Progenitor cell of endocrine pancreas (in vitro differentiated cells): ENCODE measurements at regions not wholly inside any gene's neighbourhood (a gene's known extent, or its start where the extent isn't known, plus 50 kb on each side); places are given as distances from the start of the nearest gene placed in this dataset.

Source experiments
- DNase-seq: peaks from one replicate; pipeline ENCODE4 v3.0.0; 2021; ENCODE audit warnings: low spot score; ENCODE audit not compliant: unreplicated experiment
- H3K27ac Mint-ChIP-seq: 2 replicates; pipeline ENCODE4 v1.8.0; 2021; ENCODE audit warnings: mild to moderate bottlenecking, moderate library complexity, mixed read lengths
- H3K27me3 Mint-ChIP-seq: 2 replicates; pipeline ENCODE4 v1.8.0; 2021; ENCODE audit warnings: mixed read lengths
- H3K36me3 Mint-ChIP-seq: 2 replicates; pipeline ENCODE4 v1.8.0; 2022; ENCODE audit warnings: mixed read lengths; ENCODE audit not compliant: insufficient read depth
- H3K4me1 Mint-ChIP-seq: 2 replicates; pipeline ENCODE4 v1.8.0; 2021; ENCODE audit warnings: low read depth, mixed read lengths
- H3K4me3 Mint-ChIP-seq: 2 replicates; pipeline ENCODE4 v1.8.0; 2021; ENCODE audit warnings: low read depth, mild to moderate bottlenecking, moderate library complexity, mixed read lengths
- H3K9me3 Mint-ChIP-seq: 2 replicates; pipeline ENCODE4 v1.8.0; 2021; ENCODE audit warnings: low read depth, mixed read lengths
- CTCF ChIP-seq: fragments of 200-600 bp; sonication (generic); IDR thresholded peaks from one replicate; pipeline ENCODE4 v1.5.0; 2021; ENCODE audit warnings: antibody characterized with exemption, mild to moderate bottlenecking; ENCODE audit not compliant: unreplicated experiment

DNA sequence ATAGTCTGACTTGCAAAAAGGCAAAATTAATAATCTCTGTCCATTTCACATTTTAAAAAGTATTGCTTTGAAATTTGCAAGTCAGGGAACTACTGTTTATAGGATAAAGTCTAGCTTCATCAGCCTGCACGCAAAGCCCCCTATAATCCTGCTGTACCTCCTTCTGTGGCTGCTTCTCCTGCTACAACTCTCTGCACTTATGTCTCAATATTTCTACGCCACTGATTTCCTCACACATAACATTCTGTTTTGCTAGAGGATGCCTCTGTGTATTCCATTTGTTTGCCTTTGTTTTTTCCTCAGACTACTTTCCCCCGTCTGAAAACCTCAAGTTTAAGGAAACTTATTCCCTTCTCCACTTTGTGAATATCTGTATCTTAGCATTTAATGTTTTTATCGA is 389.9 kb downstream of the RFC3 start:
- Mint-ChIP-seq H3K27ac (no peak overlapping the region), H3K9me3 (no peaks in the 10 kb centered on the region), H3K4me3 (no peak overlapping the region), H3K27me3 (no peaks in the 10 kb centered on the region), H3K36me3 (no peaks in the 10 kb centered on the region), H3K4me1 (peaks cover 1% of the 10 kb centered on the region)
- no peak for TF ChIP-seq CTCF
- DNase-seq: no peak

DNA sequence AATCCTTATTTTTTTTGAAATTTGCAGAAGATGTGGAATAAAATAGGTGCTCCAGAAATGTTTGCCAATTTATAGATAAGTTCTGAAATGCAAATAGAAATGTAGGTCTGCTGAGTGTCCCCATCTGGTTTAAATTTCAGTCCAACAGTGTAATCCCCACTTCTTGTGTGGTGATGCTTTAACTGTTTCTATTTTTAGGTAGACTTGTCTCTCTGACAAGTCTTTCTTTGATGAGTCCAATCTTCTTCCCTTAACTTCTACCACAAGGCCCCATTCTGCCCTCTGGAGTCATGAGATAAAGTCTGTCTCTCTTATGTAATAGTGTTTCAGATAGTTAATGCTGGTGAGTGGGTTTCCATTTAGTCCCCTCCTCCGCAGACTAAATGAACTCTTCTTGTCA is 390.4 kb downstream of the RFC3 start:
- no peaks in the 10 kb centered on the region for H3K27me3 Mint-ChIP-seq
- H3K4me1 Mint-ChIP-seq: peaks cover 1% of the 10 kb centered on the region
- no peak overlapping the region for H3K4me3 Mint-ChIP-seq
- H3K27ac Mint-ChIP-seq: no peak overlapping the region
- TF ChIP-seq CTCF: no peak
- H3K9me3 Mint-ChIP-seq: no peaks in the 10 kb centered on the region
- no peak for DNase-seq
- H3K36me3 Mint-ChIP-seq: no peaks in the 10 kb centered on the region

DNA sequence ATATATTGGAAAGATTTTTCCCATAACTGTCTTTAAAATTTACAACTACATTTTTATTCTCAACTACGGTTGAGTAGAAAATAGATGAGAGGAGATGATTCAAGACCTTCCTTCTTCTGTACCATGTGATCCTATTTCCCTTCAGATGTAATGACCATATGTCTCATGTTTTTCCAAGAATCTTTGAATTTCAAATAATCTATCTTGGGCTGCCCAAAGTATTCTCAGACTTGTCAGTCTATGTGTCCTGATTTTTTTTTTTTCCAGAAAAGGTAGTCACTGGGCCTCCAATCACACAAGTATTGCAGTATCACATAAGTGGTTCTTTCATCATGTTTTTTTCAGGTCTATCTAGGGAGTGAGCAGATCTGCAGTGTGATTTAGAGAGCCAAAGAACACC is 392.4 kb downstream of the RFC3 start:
- Mint-ChIP-seq H3K27ac (no peak overlapping the region), H3K27me3 (no peaks in the 10 kb centered on the region), H3K4me3 (no peak overlapping the region), H3K36me3 (no peaks in the 10 kb centered on the region), H3K9me3 (no peaks in the 10 kb centered on the region), H3K4me1 (peaks cover 1% of the 10 kb centered on the region)
- TF ChIP-seq CTCF: no peak
- no peak for DNase-seq

DNA sequence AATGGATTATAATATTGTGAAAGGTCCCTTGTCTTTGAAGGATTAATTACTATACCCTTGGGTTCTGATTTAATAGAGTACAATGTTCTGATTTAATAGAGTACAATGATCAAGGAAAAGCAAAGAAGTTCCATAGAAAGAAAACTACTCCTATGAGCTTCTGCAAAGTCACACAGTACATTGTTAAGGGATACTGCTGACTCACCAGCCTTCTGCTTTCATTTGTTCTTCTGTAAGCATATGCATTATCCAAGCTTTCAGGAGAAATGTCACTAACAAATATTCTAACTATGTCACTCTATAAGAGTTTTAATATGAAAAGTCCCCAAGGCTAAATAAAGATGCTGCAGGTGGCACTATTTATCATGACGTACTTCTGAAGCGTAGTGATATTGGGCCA is 396.7 kb downstream of the RFC3 start:
- no peak overlapping the region for H3K4me3 Mint-ChIP-seq
- H3K4me1 Mint-ChIP-seq: no peaks in the 10 kb centered on the region
- H3K27ac Mint-ChIP-seq: no peak overlapping the region
- H3K36me3 Mint-ChIP-seq: no peaks in the 10 kb centered on the region
- TF ChIP-seq CTCF: no peak
- no peaks in the 10 kb centered on the region for H3K27me3 Mint-ChIP-seq
- DNase-seq: no peak
- no peaks in the 10 kb centered on the region for H3K9me3 Mint-ChIP-seq

DNA sequence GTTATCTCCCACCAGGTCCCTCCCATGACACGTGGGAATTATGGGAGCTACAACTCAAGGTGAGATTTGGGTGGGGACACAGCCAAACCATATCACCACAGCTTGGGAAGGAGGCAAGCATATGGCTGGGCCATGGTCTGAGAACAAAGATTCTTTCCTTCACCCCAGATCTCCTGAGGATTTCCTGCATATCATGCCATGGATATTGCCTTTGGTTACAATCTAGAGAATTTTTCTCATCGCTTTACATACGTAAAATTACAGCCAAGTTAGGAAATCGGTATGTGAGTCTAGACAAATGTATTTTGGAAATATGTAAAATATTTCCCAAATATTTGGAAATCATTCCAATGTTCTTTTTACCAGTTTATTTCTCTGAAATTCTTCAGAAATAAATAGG is 398.3 kb downstream of the RFC3 start:
- no peak overlapping the region for H3K4me3 Mint-ChIP-seq
- H3K9me3 Mint-ChIP-seq: no peaks in the 10 kb centered on the region

More for the DNA sequence above, 398.3 kb downstream of the RFC3 start:
- DNase-seq: no peak
- Mint-ChIP-seq H3K36me3 (no peaks in the 10 kb centered on the region), H3K4me1 (no peaks in the 10 kb centered on the region), H3K27ac (no peak overlapping the region), H3K27me3 (no peaks in the 10 kb centered on the region)
- TF ChIP-seq CTCF: no peak
